Neutrophil (primary cell): ENCODE measurements at regions not wholly inside any gene's neighbourhood (a gene's known extent, or its start where the extent isn't known, plus 50 kb on each side); places are given as distances from the start of the nearest gene placed in this dataset.

Source experiments
- H3K27ac ChIP-seq: fragments of 200-600 bp; sonication (generic); 2 replicates; pipeline ENCODE4 v1.5.1; 2016; ENCODE audit warnings: mild to moderate bottlenecking, moderate library complexity
- H3K27me3 ChIP-seq: fragments of 200-600 bp; sonication (generic); 2 replicates; pipeline ENCODE4 v1.6.0; 2016; ENCODE audit warnings: mild to moderate bottlenecking
- H3K36me3 ChIP-seq: fragments of 200-600 bp; sonication (generic); 2 replicates; pipeline ENCODE4 v1.5.1; 2017
- H3K4me1 ChIP-seq, 2 experiments: fragments of 200-600 bp in 1 of 2; sonication (generic) in 1 of 2; 1 replicate in 1 of 2; 2 replicates in 1 of 2; pipeline versions ENCODE4 v1.5.1 to v1.6.1; 2013 to 2016; ENCODE audit warnings: low read depth in 1 of 2, low read length in 1 of 2, mild to moderate bottlenecking in 1 of 2, moderate library complexity in 1 of 2; ENCODE audit not compliant: control insufficient read depth in 1 of 2, insufficient read depth in 1 of 2
- H3K4me3 ChIP-seq, 2 experiments: fragments of 200-600 bp in 1 of 2; sonication (generic) in 1 of 2; 1 replicate in 1 of 2; 2 replicates in 1 of 2; pipeline ENCODE4 v1.5.1; 2013 to 2016; ENCODE audit warnings: low read depth in 1 of 2, low read length in 1 of 2, mild to moderate bottlenecking in 1 of 2, moderate library complexity in 1 of 2
- H3K9me3 ChIP-seq: fragments of 200-600 bp; sonication (generic); 2 replicates; pipeline ENCODE4 v1.5.1; 2016
- TF ChIP-seq, protein P1 (sequence below): fragments of 200-600 bp; sonication (generic); IDR thresholded peaks from 2 replicates; pipeline ENCODE4 v1.5.1; 2016; ENCODE audit warnings: antibody characterized with exemption

- Histone ChIP-seq H3K36me3 (no peaks in the 10 kb centered on the region), H3K27me3 (no peaks in the 10 kb centered on the region), H3K4me3 (no peak overlapping the region), H3K9me3 (no peaks in the 10 kb centered on the region), H3K27ac (no peak overlapping the region), H3K4me1 (no peaks in the 10 kb centered on the region)
- TF ChIP-seq, protein P1, sequence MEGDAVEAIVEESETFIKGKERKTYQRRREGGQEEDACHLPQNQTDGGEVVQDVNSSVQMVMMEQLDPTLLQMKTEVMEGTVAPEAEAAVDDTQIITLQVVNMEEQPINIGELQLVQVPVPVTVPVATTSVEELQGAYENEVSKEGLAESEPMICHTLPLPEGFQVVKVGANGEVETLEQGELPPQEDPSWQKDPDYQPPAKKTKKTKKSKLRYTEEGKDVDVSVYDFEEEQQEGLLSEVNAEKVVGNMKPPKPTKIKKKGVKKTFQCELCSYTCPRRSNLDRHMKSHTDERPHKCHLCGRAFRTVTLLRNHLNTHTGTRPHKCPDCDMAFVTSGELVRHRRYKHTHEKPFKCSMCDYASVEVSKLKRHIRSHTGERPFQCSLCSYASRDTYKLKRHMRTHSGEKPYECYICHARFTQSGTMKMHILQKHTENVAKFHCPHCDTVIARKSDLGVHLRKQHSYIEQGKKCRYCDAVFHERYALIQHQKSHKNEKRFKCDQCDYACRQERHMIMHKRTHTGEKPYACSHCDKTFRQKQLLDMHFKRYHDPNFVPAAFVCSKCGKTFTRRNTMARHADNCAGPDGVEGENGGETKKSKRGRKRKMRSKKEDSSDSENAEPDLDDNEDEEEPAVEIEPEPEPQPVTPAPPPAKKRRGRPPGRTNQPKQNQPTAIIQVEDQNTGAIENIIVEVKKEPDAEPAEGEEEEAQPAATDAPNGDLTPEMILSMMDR: no peak
Measured at GRCh38 chr4:74661427-74662201, 132.7 kb downstream of the BTC start.

GRCh38 chr4:74663631-74664030, 130.7 kb downstream of the BTC start:
- Histone ChIP-seq H3K9me3 (no peaks in the 10 kb centered on the region), H3K27ac (no peak overlapping the region), H3K27me3 (no peaks in the 10 kb centered on the region), H3K4me1 (no peaks in the 10 kb centered on the region), H3K4me3 (no peak overlapping the region), H3K36me3 (no peaks in the 10 kb centered on the region)
- TF ChIP-seq, protein P1: no peak

DNA sequence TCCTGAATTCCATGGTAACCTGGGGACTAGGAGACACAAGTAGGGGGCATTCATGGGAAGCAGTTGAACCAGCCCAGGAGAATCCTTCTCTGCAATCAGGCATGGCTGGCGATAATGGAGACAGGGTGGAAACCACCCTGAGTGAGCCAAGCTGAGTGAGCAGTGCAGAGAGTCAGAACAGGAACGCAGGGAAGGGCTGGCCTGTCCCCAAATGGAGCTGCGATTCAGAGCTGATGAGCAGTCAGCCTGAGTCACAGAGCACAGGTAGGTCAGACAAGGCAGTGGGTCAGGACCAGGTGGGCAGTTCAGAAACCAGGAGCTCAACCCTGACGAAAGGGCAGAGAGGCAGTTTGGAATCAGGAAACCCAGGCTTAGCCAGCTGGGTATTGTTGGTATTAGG, 129.0 kb downstream of the BTC start:
- H3K27me3 ChIP-seq: no peaks in the 10 kb centered on the region
- H3K27ac ChIP-seq: no peak overlapping the region
- H3K4me3 ChIP-seq: no peak overlapping the region
- TF ChIP-seq, protein P1: no peak
- no peaks in the 10 kb centered on the region for H3K36me3 ChIP-seq
- no peaks in the 10 kb centered on the region for H3K4me1 ChIP-seq
- H3K9me3 ChIP-seq: no peaks in the 10 kb centered on the region

DNA sequence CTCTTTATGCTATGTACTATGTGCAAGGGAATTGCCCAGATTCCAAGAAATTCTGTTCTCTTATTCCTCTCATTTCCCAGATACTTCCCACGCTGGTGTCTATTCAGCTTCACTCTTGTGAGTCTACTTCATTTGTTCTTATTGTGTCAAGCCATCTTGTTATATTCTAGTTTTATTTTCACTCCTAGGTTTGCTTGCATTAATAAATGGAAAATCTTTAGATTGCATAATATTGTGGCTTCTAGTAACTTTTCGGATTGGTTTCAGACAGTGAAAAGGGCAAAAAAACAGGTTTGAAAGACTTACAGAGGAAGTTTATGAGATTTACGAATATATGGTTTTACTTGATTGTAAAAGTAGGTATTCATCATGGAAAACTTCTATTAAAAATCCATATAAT, 128.4 kb downstream of the BTC start:
- Histone ChIP-seq H3K9me3 (no peaks in the 10 kb centered on the region), H3K4me3 (no peak overlapping the region), H3K27me3 (no peaks in the 10 kb centered on the region), H3K36me3 (no peaks in the 10 kb centered on the region), H3K4me1 (peaks cover 2 to 4% of the 10 kb centered on the region in 2 experiments), H3K27ac (no peak overlapping the region)
- TF ChIP-seq, protein P1: no peak

DNA sequence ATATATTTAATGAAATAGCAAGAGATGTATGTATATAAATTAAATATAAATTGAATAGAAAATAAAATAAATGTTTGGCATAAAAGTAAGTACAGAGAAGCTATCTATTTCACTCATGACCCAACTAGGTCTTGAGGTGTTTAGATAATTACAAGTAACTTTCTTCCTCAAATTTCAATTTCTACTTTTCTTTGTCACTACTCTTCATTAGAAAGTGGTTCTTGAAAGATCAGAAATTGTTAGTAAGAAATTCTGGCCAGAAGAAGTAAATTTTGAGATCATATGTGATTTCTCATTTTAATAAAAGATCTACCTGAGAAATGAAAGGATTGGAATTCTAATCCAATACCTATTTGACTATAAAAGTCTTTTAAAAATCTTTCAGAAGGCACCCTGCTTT, 126.9 kb downstream of the BTC start:
- H3K4me1 ChIP-seq: peaks cover 5 to 8% of the 10 kb centered on the region in 2 experiments
- no peaks in the 10 kb centered on the region for H3K9me3 ChIP-seq
- no peaks in the 10 kb centered on the region for H3K36me3 ChIP-seq
- no peak overlapping the region for H3K4me3 ChIP-seq
- H3K27me3 ChIP-seq: no peaks in the 10 kb centered on the region
- TF ChIP-seq, protein P1: no peak
- no peak overlapping the region for H3K27ac ChIP-seq
